ENCODE measurements at regions not wholly inside any gene's neighbourhood (a gene's known extent, or its start where the extent isn't known, plus 50 kb on each side); places are given as distances from the start of the nearest gene placed in this dataset.

- H3K4me3 ChIP-seq (ENCODE audit: control insufficient read depth, low read depth, low read length) = no peak overlapping the region
- no peak for TF ChIP-seq CTCF (IDR thresholded peaks at IDR 0.05; ENCODE audit: control insufficient read depth, insufficient read depth, low read depth, low read length, missing control alignments)
- DNase-seq (ENCODE audit: low read depth) = no peak
These were observed 665.2 kb upstream of the FLRT2 start for GRCh38 chr14:84864548-84865271.

- no peak for TF ChIP-seq CTCF (IDR thresholded peaks at IDR 0.05; ENCODE audit: control insufficient read depth, insufficient read depth, low read depth, low read length, missing control alignments)
- H3K4me3 ChIP-seq (ENCODE audit: control insufficient read depth, low read depth, low read length) = no peak overlapping the region
- DNase-seq (ENCODE audit: low read depth) = no peak
These were observed 658.2 kb upstream of the FLRT2 start for GRCh38 chr14:84871734-84872133.

GRCh38 chr14:84874436-84874835 is 655.5 kb upstream of the FLRT2 start:
- H3K4me3 ChIP-seq (ENCODE audit: control insufficient read depth, low read depth, low read length) = no peak overlapping the region
- TF ChIP-seq CTCF (IDR thresholded peaks at IDR 0.05; ENCODE audit: control insufficient read depth, insufficient read depth, low read depth, low read length, missing control alignments) = no peak
- DNase-seq (ENCODE audit: low read depth) = no peak

- no peak for TF ChIP-seq CTCF (IDR thresholded peaks at IDR 0.05; ENCODE audit: control insufficient read depth, insufficient read depth, low read depth, low read length, missing control alignments)
- no peak overlapping the region for H3K4me3 ChIP-seq (ENCODE audit: control insufficient read depth, low read depth, low read length)
- no peak for DNase-seq (ENCODE audit: low read depth)
These were observed 652.9 kb upstream of the FLRT2 start for GRCh38 chr14:84877061-84877460.

- H3K4me3 ChIP-seq (ENCODE audit: control insufficient read depth, low read depth, low read length) = no peak overlapping the region
- no peak for DNase-seq (ENCODE audit: low read depth)
- no peak for TF ChIP-seq CTCF (IDR thresholded peaks at IDR 0.05; ENCODE audit: control insufficient read depth, insufficient read depth, low read depth, low read length, missing control alignments)
These were observed 647.1 kb upstream of the FLRT2 start for GRCh38 chr14:84882830-84883229.

- DNase-seq (ENCODE audit: low read depth) = no peak
- no peak for TF ChIP-seq CTCF (IDR thresholded peaks at IDR 0.05; ENCODE audit: control insufficient read depth, insufficient read depth, low read depth, low read length, missing control alignments)
- H3K4me3 ChIP-seq (ENCODE audit: control insufficient read depth, low read depth, low read length) = no peak overlapping the region
These were observed 644.9 kb upstream of the FLRT2 start for GRCh38 chr14:84885061-84885460.
